Hematopoietic multipotent progenitor cell treated with erythropoietin and hydrocortisone succinate and interleukin-3 and kit ligand, for 15 days (in vitro differentiated cells): ENCODE measurements at regions not wholly inside any gene's neighbourhood (a gene's known extent, or its start where the extent isn't known, plus 50 kb on each side); places are given as distances from the start of the nearest gene placed in this dataset.
A peak's percentile ranks its signal among the peaks of the same experiment; 100 is the strongest.

Experiments used
- DNase-seq: peaks from one replicate; pipeline ENCODE4 v3.0.0-alpha.2; 2015; ENCODE audit warnings: low spot score

- DNase-seq, result peak; percentile 18
These were observed 120.6 kb downstream of the CD47 start for GRCh38 chr3:107969994-107970819.

DNA sequence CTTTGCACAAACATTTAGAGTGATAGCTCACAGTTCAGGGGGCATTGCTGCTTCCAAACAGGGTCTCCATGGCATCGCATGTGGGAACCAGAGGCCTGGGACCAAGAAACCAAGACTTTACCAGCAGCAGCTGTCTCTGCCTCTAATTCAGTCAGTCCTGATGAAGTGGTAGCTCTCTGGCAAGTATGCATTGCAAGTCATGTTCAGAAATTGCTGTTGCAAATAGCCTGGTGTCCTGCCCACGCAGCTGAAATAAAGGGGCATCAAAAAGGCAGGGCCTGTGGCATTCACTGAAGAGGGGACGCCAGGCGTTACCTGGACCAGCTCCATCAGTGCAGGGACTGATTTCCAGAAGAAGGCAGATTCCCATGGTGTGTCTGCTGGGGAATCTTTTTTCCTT lies 121.3 kb downstream of the CD47 start:
- DNase-seq, result no peak

DNA sequence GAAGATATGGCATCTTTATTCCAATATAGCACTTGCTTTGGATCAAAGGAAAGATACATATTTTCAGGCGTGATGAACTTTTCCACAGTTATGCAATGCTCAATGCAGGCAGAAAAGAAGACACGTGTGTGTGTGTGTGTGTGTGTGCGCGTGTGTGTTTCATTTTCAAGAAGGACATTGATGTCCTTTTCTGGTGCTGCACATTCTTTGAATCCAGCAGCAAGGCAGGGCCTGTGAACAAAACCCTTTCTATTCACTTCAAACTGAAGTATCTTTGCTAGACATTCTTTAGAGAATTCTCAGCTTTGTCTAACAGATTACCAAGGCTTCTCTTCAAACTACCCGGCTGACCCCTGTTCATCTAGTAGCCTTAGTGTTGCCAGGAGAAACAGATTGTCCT lies 124.6 kb downstream of the CD47 start:
- DNase-seq, result no peak

DNA sequence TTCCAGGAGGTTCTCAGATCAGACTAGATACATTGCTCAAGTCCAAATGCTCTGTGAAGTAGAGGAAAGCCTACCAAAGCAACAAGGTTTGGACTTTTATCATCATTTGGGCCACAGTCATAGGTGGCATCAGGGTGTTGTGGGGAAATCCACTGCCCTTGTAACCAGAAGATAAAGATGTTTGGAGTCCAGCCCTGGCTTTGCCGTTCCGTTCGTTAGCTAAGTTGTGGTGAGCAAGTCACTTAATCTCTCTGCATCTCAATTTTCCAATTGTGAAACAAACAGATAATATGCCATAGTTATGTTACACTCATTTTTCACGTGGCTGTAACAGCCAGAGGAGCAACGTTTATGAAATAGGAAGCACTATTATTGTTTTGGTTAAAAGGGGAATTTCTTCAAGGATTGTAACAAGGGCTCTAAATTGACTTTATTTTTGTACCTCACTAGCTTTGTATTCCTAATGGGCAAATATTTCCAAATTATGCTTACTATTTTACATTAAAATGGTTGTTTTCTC lies 125.6 kb downstream of the CD47 start:
- DNase-seq, result no peak

GRCh38 chr3:107963581-107963980 lies 127.2 kb downstream of the CD47 start:
- no peak for DNase-seq

- DNase-seq, result no peak
These were observed 127.9 kb downstream of the CD47 start for GRCh38 chr3:107962946-107963345.

DNA sequence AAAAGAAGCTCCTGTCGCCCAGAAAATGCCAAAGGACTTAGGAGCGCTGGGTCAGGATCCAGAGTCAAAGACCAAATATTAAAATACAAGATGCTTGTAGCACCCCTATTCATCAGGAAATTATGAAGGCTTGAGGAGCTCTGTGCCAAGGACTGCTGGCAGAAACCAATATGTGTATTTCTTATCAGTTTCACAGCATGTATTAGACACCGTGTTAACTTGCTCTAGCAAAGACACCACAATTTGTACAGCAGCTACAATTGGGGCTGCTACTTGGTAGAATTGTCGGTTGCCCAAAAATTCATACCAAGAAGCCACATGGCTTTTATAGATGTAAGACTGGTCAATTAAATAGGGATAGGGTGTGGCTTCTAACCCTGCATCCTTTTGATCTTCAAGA lies 128.8 kb downstream of the CD47 start:
- DNase-seq, result no peak

DNA sequence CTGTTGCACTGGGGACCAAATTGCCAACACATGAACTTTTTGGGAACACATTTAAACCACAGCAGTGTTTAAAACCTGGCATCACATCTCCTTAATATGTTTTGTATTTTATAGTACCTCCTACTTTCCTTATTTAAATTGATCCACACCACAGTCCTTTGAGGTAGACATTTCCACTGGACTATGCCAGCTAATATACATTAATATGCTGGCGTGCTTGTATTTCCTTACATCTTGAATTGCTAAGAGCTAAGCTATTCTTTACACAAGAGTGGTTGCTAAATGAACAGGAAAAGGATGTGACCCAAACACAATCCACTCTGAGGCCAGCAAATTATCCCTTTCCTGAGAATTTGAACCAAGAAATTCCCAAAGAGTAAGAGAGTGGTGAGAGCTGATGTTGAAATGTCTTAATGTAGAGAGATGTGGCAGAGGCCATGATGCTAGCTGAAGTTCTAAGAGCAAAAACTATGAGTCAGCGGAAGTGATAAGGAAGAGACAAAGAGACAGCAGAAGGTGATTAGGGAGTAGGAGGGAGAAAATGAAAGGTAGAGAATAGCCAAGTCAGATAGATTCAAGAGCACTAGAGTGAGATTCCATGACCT lies 131.2 kb downstream of the CD47 start:
- DNase-seq, result no peak

DNA sequence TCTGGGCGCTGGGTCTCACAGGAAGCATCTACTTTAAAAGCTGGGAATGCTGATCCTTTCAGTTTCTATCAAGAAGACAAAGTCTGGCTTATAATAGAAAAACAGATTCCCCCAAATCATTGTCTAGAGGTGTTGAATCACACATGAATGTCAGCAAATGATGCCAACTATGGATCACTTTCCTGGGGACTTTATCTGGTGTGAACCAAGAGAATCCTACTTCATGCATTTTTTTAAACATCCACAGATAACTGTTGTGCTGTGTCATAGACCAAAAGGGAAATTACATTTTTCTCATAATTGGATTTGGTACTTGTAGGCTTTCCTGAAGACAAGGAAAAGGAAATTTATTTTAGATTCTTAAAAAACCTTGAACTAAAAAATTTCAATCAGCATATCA lies 132.7 kb downstream of the CD47 start:
- no peak for DNase-seq

DNA sequence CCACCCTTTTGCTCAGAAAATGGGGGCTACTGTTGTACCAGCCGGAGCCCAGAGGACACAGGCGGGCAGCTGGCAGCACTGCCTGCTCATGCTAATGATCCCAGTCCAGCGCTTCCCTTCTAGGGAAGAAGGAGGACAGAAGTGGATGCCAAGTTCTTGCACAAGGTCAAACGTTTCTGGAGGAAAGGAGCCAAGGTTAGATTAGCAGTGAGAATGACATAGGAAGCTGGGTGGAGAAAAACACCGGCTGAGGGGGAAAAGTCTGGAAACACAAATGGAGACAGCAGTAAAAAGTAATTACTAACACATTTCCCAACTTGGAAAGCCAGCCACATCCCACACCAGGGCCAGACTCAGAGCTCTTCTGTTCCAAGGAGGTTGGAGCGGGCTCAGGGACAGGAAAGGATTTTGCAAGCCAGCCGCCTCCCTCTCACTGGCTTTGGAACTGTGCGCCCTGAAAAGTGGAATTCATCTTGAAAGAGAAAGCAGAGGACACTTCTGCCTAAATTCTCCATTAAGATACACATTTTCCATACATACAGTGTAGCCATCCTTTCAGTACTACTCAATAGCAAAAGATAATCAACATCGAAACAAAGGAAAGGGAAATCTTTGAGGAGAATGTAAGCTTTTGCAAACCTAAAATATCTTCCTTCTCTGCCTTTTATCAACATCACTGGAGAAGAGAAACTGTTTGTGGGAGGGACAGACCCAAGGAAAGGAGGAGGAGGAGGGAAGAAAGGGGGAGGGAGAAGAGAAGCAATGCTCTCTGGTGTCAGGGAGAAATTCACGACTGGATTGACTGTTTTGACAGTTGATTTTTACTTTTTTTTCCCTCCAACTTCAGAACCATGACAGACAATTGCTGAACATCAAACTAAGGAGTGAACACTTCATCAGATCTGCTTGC lies 133.6 kb downstream of the CD47 start:
- DNase-seq, result no peak

GRCh38 chr3:107954845-107955244 lies 136.0 kb downstream of the CD47 start:
- DNase-seq, result no peak

- DNase-seq, result no peak
These were observed 137.1 kb downstream of the CD47 start for GRCh38 chr3:107953722-107954121.

DNA sequence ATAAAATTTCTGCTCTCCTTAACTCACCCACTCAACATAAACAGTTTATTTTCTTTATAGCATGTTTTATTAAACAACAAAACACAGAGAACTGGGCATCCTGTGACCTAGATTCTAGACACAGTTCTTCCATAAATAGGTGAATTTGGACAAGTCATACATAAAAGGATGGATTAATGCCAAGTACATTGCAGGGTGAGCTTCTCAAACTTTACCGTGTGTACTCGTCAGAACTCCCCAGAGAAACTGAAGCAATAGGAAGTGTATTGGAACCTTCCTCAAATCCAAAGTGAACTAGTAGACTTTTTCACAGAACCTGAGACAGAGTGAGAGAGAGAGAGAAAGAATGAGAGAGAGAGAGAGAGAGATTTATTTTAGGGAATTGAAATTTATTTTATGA lies 139.7 kb downstream of the CD47 start:
- DNase-seq, result no peak

DNA sequence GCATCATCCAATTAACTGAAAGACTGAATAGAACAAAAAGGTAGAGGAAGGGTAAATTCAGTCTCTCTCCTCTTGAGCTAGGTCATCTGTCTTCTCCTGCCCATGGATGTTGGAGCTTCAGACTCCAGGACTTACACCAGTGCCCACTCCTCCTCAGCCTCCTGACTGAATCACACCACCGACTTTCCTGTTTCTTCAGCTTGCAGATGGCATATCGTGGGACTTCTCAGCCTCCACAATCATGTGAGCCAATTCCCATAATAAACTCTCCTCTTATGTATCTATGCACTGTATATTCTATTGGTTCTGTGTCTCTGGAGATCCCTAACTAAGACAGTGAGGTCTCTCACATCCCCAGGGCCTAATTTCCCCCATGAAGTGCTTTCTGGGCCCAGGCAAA lies 140.4 kb downstream of the CD47 start:
- no peak for DNase-seq

DNA sequence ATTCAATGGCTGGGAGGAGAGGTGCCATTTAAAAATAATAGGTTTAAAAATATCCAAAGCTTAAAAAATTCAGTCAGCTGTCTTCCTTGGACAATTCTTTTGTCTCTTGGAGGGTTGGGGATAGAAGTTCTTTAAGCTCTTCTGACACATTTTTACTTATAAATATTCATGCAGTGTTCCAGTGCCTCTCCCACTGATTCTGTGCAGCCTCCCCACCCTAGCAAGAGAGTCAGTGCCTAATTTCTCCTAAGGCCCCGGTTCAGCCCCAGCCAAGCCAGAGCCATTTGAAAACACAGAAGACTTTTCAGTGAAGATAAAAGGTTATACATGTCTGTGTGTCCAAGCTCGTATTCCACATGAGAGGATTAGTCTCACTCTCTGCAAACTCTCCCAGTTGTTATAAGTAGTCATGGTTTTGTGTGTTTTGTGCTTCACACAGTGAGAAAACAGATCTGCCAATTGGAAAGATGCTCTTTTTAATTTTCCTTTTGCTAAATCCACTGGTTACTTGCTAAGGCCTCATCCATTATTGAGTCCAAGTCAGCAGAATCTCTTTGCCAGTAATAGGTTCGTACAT lies 141.3 kb downstream of the CD47 start:
- no peak for DNase-seq

GRCh38 chr3:107947203-107947602 lies 143.6 kb downstream of the CD47 start:
- DNase-seq, result no peak

GRCh38 chr3:107946700-107947099 lies 144.1 kb downstream of the CD47 start:
- no peak for DNase-seq

- DNase-seq, result no peak
These were observed 145.3 kb downstream of the CD47 start for GRCh38 chr3:107945417-107946094.

DNA sequence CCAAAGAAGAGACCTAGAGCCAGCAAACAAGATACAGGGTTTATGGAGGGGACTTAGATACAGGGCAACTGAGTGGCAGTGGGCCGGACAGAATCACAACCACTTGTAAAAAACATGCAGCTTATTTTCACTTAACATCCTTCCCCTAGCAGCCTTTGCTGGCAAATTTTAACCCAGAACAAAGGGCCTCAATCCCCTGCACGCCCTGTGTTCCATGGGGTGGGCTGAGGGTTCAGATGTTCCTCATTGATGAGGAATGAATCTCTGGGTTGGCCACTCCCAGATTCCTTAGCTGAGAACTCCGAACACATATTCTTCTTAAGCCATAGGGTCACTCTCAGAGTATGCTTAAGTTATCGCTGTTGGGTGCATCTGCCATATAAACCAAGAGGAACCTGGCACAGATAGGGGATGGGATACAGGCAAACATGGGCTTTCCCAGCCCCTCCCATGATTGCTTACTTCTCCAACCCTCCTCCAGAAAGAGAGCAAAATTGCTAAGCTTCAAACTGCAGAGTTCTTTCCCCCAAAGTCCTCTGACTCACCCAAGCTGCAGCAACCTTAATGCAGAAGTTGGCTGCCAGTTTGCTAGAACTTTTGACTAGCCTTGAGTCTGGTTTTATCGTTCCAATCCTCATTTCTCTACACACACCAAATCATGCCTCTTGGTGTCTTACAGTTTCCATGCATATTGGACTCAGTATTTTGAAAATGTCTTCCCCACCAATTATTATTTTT lies 146.9 kb downstream of the CD47 start:
- no peak for DNase-seq

DNA sequence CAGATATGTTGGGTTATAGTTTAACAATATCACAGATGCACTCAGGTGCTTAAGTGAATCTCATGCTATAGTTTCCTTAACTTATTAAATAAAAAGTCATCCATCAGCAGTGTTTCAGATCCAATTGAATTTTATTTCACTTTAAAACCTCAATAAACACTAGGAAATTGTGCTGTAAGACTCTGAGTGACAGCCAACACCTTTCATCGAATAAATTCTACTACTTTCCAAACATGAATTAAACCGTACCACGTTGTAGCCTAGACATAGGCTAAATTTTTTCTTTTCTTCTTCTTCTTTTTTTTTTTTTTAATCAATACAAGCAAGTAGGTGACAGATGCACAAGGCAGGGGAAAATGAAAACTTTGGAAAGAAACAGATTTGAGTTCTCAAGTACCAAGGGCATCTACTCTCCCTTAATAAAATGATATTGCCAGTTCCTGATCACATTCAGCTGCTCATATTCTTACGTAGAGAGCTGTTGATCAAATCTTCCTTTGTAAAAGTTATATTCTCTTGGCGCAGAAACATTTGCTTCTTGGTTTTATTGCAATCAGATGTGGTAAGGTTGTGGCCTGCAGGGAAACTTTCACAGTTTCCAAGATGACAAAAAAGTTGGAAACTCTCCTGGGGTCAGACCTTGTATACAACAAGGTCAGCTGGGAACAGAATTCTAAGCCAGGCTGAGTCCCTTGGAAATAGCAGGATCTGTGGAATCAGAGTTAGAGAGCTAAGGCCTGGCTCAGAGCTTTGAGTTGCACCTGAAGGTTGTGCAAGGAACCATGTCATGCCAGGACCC lies 147.7 kb downstream of the CD47 start:
- DNase-seq, result no peak
